ENCODE measurements at regions not wholly inside any gene's neighbourhood (a gene's known extent, or its start where the extent isn't known, plus 50 kb on each side); places are given as distances from the start of the nearest gene placed in this dataset.

- Histone ChIP-seq H3K9me2 (replicated peaks; ENCODE audit: low read length) (no peaks in the 10 kb centered on the region), H3K9ac (ENCODE audit: low read length) (no peak overlapping the region), H3K27me3 (ENCODE audit: low read length) (no peaks in the 10 kb centered on the region), H4K20me1 (ENCODE audit: low read length) (no peaks in the 10 kb centered on the region), H3K4me3 (ENCODE audit: low read length) (no peak overlapping the region), H3K36me3 (ENCODE audit: low read depth, low read length) (peaks cover 15% of the 10 kb centered on the region; the same call in 1 of the 2 replicates), H3K9me3 (ENCODE audit: low read length) (peaks cover 11% of the 10 kb centered on the region; the same call in 1 of the 2 replicates), H3K4me1 (ENCODE audit: insufficient read depth, low read length) (no peaks in the 10 kb centered on the region), H2AFZ (ENCODE audit: low read length) (no peak overlapping the region), H3F3A (ENCODE audit: low read length, unreplicated experiment) (no peaks in the 10 kb centered on the region), H3K4me2 (ENCODE audit: low read length) (no peak overlapping the region), H3K27ac (ENCODE audit: low read length) (no peak overlapping the region), H3K79me2 (ENCODE audit: low read length) (peaks cover 9% of the 10 kb centered on the region)
- intact Hi-C loops (cut with micrococcal nuclease) = no loop called here
- BruUV-seq (replicated peaks) = no TSS peak
- no peak for DNase-seq
- TF ChIP-seq CTCF (conservative IDR thresholded peaks at IDR 0.05; ENCODE audit: low read depth, low read length) = no peak
- TF ChIP-seq EZH2phosphoT487 (IDR thresholded peaks at IDR 0.05; ENCODE audit: borderline replicate concordance, low read length) = no peak
- no peak for TF ChIP-seq EZH2 (IDR thresholded peaks at IDR 0.05; ENCODE audit: low read length, unreplicated experiment)
- CTCF ChIA-PET = no interaction called here
- POLR2A ChIA-PET (ENCODE audit: unreplicated experiment) = no interaction called here
- no peak for ATAC-seq
Measured at GRCh38 chr11:71180694-71181470, 71.5 kb downstream of the SHANK2 start.

- Histone ChIP-seq H3F3A (ENCODE audit: low read length, unreplicated experiment) (no peaks in the 10 kb centered on the region), H3K27me3 (ENCODE audit: low read length) (no peaks in the 10 kb centered on the region), H3K4me3 (ENCODE audit: low read length) (no peak overlapping the region), H2AFZ (ENCODE audit: low read length) (no peak overlapping the region), H4K20me1 (ENCODE audit: low read length) (no peaks in the 10 kb centered on the region), H3K4me1 (ENCODE audit: insufficient read depth, low read length) (no peaks in the 10 kb centered on the region), H3K36me3 (ENCODE audit: low read depth, low read length) (peaks cover 15% of the 10 kb centered on the region; the same call in 1 of the 2 replicates), H3K9me3 (ENCODE audit: low read length) (peaks cover 11% of the 10 kb centered on the region; the same call in 1 of the 2 replicates), H3K4me2 (ENCODE audit: low read length) (no peak overlapping the region), H3K9me2 (replicated peaks; ENCODE audit: low read length) (no peaks in the 10 kb centered on the region), H3K27ac (ENCODE audit: low read length) (no peak overlapping the region), H3K79me2 (ENCODE audit: low read length) (peaks cover 12% of the 10 kb centered on the region), H3K9ac (ENCODE audit: low read length) (no peak overlapping the region)
- CTCF ChIA-PET = no interaction called here
- DNase-seq = no peak
- POLR2A ChIA-PET (ENCODE audit: unreplicated experiment) = no interaction called here
- intact Hi-C loops (cut with micrococcal nuclease) = no loop called here
- TF ChIP-seq EZH2 (IDR thresholded peaks at IDR 0.05; ENCODE audit: low read length, unreplicated experiment) = no peak
- TF ChIP-seq EZH2phosphoT487 (IDR thresholded peaks at IDR 0.05; ENCODE audit: borderline replicate concordance, low read length) = no peak
- no peak for TF ChIP-seq CTCF (conservative IDR thresholded peaks at IDR 0.05; ENCODE audit: low read depth, low read length)
- no TSS peak for BruUV-seq (replicated peaks)
- ATAC-seq = no peak
Measured at GRCh38 chr11:71179877-71180605, 72.3 kb downstream of the SHANK2 start.
